ENCODE measurements at regions not wholly inside any gene's neighbourhood (a gene's known extent, or its start where the extent isn't known, plus 50 kb on each side); places are given as distances from the start of the nearest gene placed in this dataset.
A peak's percentile ranks its signal among the peaks of the same experiment; 100 is the strongest.

GRCh38 chr10:36096576-36096975 is 454.5 kb upstream of the FZD8 start:
- Histone ChIP-seq H3K79me2 (ENCODE audit: control insufficient read depth, insufficient read depth, low read length) (no peaks in the 10 kb centered on the region), H3K4me2 (ENCODE audit: insufficient read depth, low read length) (no peak overlapping the region), H3K4me1 (ENCODE audit: control insufficient read depth, extremely low read depth, insufficient read depth, low read length) (no peaks in the 10 kb centered on the region), H3K9me1 (replicated peaks; ENCODE audit: control insufficient read depth, extremely low read depth, insufficient read depth, low read length) (no peaks in the 10 kb centered on the region), H2AFZ (ENCODE audit: low read depth, low read length) (no peak overlapping the region), H3K9me3 (replicated peaks; ENCODE audit: control insufficient read depth, insufficient read depth, low read length) (no peaks in the 10 kb centered on the region), H3K4me3 (replicated peaks in 1 of 3; ENCODE audit: insufficient read depth in 1 of 3, low read depth in 1 of 3, low read length in 3 of 3) (no peak overlapping the region), H3K27me3 (ENCODE audit: control insufficient read depth in 2 of 2, insufficient read depth in 2 of 2, low read length in 2 of 2) (no peaks in the 10 kb centered on the region), H3K36me3 (ENCODE audit: control insufficient read depth in 2 of 2, extremely low read depth in 1 of 2, insufficient read depth in 2 of 2, low read length in 2 of 2) (no peaks in the 10 kb centered on the region), H3K27ac (ENCODE audit: insufficient read depth, low read depth, low read length) (no peak overlapping the region), H4K20me1 (replicated peaks; ENCODE audit: control insufficient read depth, extremely low read depth, insufficient read depth, low read length) (no peaks in the 10 kb centered on the region), H3K9ac (replicated peaks; ENCODE audit: extremely low read depth, insufficient read depth, low read length) (no peak overlapping the region)
- FAIRE-seq = no peak
- dilution Hi-C loops (cut with MboI; ENCODE audit: extremely low pct_ligation_motif_present, low sequenced_read_pairs) = no loop called here
- BruUV-seq (replicated peaks) = no TSS peak
- ChIA-PET POLR2A (no interaction called here), CTCF (interaction anchor here (0.9 to 1.8 kb wide), 3 partner anchors 11 to 21 kb away, joined by 3 to 4 read pairs (median 4); no protein-coding TSS in a partner anchor)
- intact Hi-C loops (cut with micrococcal nuclease) = no loop called here
- no peak for TF ChIP-seq EZH2 (IDR thresholded peaks at IDR 0.05; ENCODE audit: borderline replicate concordance, low read depth, low read length, severe bottlenecking)
- no peak for TF ChIP-seq CTCF (IDR thresholded peaks at IDR 0.05; ENCODE audit: extremely low read depth in 1 of 2, insufficient read depth in 1 of 2, low read depth in 1 of 2, low read length in 2 of 2)
- no peak for TF ChIP-seq GATA2 (IDR thresholded peaks at IDR 0.05; ENCODE audit: insufficient read depth, insufficient read length, low read depth, low read length)
- TF ChIP-seq FOS (IDR thresholded peaks at IDR 0.05; ENCODE audit: borderline replicate concordance, insufficient read depth, low read length) = peak; percentile 25
- TF ChIP-seq MAX (IDR thresholded peaks at IDR 0.05; ENCODE audit: insufficient read depth, insufficient read length) = no peak
- no peak for DNase-seq (ENCODE audit: low read depth, low spot score)

GRCh38 chr10:36094096-36094495 is 452.0 kb upstream of the FZD8 start:
- no peak overlapping the region for H3K4me3 ChIP-seq (replicated peaks in 1 of 3; ENCODE audit: insufficient read depth in 1 of 3, low read depth in 1 of 3, low read length in 3 of 3)
- no peaks in the 10 kb centered on the region for H3K4me1 ChIP-seq (ENCODE audit: control insufficient read depth, extremely low read depth, insufficient read depth, low read length)
- dilution Hi-C loops (cut with MboI; ENCODE audit: extremely low pct_ligation_motif_present, low sequenced_read_pairs) = no loop called here
- no peaks in the 10 kb centered on the region for H4K20me1 ChIP-seq (replicated peaks; ENCODE audit: control insufficient read depth, extremely low read depth, insufficient read depth, low read length)
- H3K4me2 ChIP-seq (ENCODE audit: insufficient read depth, low read length) = no peak overlapping the region
- DNase-seq (ENCODE audit: low read depth, low spot score) = peak; percentile 6
- no peak overlapping the region for H3K27ac ChIP-seq (ENCODE audit: insufficient read depth, low read depth, low read length)
- no peak overlapping the region for H3K9ac ChIP-seq (replicated peaks; ENCODE audit: extremely low read depth, insufficient read depth, low read length)
- H3K79me2 ChIP-seq (ENCODE audit: control insufficient read depth, insufficient read depth, low read length) = no peaks in the 10 kb centered on the region
- H2AFZ ChIP-seq (ENCODE audit: low read depth, low read length) = no peak overlapping the region
- H3K9me3 ChIP-seq (replicated peaks; ENCODE audit: control insufficient read depth, insufficient read depth, low read length) = no peaks in the 10 kb centered on the region
- CTCF ChIA-PET = interaction anchor here (0.8 kb wide), 1 partner anchor 15 kb away, joined by 3 read pairs; no protein-coding TSS in a partner anchor
- BruUV-seq (replicated peaks) = no TSS peak
- POLR2A ChIA-PET = no interaction called here
- no peaks in the 10 kb centered on the region for H3K36me3 ChIP-seq (ENCODE audit: control insufficient read depth in 2 of 2, extremely low read depth in 1 of 2, insufficient read depth in 2 of 2, low read length in 2 of 2)
- no peak for FAIRE-seq
- peak; percentile 30 for TF ChIP-seq FOS (IDR thresholded peaks at IDR 0.05; ENCODE audit: borderline replicate concordance, insufficient read depth, low read length)
- no peak for TF ChIP-seq JUN (IDR thresholded peaks at IDR 0.05; ENCODE audit: borderline replicate concordance, insufficient read depth, insufficient read length, low read depth)
- H3K27me3 ChIP-seq (ENCODE audit: control insufficient read depth in 2 of 2, insufficient read depth in 2 of 2, low read length in 2 of 2) = no peaks in the 10 kb centered on the region
- intact Hi-C loops (cut with micrococcal nuclease) = no loop called here
- no peaks in the 10 kb centered on the region for H3K9me1 ChIP-seq (replicated peaks; ENCODE audit: control insufficient read depth, extremely low read depth, insufficient read depth, low read length)

Measured in endothelial cell of umbilical vein (primary cell).